Stomach smooth muscle (tissue), 2 donors: ENCODE measurements at regions not wholly inside any gene's neighbourhood (a gene's known extent, or its start where the extent isn't known, plus 50 kb on each side); places are given as distances from the start of the nearest gene placed in this dataset.

Experiments
- H3K27ac ChIP-seq: one replicate; pipeline ENCODE4 v1.7.0; 2013; ENCODE audit warnings: mild to moderate bottlenecking, low read length, inconsistent platforms
- H3K27me3 ChIP-seq, 2 donors: one replicate each; pipeline ENCODE4 v1.7.0; 2013; ENCODE audit warnings: low read length in 2 of 2; ENCODE audit not compliant: insufficient read depth in 2 of 2, control insufficient read depth in 1 of 2
- H3K36me3 ChIP-seq, 2 donors: one replicate each; pipeline ENCODE4 v1.7.0; 2013; ENCODE audit warnings: low read length in 2 of 2; ENCODE audit not compliant: control insufficient read depth in 2 of 2, insufficient read depth in 2 of 2
- H3K4me1 ChIP-seq: one replicate; pipeline ENCODE4 v1.7.0; 2013; ENCODE audit warnings: low read length; ENCODE audit not compliant: control insufficient read depth, insufficient read depth
- H3K4me3 ChIP-seq, 2 donors: one replicate each; pipeline ENCODE4 v1.7.0; 2013; ENCODE audit warnings: low read length in 2 of 2
- H3K9ac ChIP-seq, 2 donors: one replicate each; pipeline ENCODE4 v1.7.0; 2013; ENCODE audit warnings: low read length in 2 of 2, mild to moderate bottlenecking in 1 of 2
- H3K9me3 ChIP-seq, 2 donors: one replicate each; pipeline ENCODE4 v1.7.0; 2013; ENCODE audit warnings: low read length in 2 of 2; ENCODE audit not compliant: control insufficient read depth in 2 of 2
- donor health status: healthy.
- donor health status: Pancreatic carcinoma.

DNA sequence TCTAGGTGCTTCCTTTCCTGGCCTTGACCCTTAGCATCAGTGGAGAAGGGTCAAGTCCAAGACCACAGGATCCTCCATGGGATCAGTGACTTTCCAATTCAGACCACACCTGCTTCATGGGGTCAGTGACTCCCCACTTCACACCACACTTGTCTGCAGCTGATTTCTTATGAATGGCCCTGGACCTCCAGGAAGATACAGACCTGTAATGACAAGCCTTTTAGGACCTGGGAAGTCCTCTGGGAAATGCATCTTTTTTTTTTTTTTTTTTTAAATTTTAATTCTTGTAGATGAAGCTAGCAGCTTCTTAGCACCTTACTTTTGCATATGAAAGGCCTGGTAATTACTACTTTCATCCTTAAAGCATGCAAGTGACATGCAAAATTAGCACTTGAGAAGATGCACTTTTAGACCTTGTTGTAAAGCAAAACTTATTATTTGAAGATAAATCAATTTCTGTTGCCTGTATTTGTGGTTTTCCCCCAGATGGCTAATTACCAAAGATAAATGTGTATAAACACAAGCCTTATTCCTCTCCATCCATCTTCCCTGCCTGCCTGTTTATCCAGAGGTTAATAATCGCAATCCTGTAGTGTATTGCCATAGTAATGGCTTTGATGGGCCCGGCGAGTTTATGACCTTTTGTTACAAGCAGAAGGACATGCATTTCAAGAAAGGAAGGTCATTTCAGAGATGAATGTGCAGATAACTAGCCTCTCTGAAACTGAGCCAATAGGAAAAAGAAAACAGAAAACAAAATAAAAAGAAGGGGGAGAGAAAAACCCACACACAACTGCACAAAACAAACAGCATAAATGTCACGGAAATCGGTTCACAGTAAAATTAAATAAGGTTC lies 1018.7 kb downstream of the TYW1 start:
- H3K4me1 ChIP-seq, result no peaks in the 10 kb centered on the region
- no peak overlapping the region for H3K4me3 ChIP-seq
- peaks cover 0 to 3% of the 10 kb centered on the region in 2 donors for H3K9me3 ChIP-seq
- H3K9ac ChIP-seq, result no peak overlapping the region
- no peaks in the 10 kb centered on the region for H3K36me3 ChIP-seq
- no peak overlapping the region for H3K27ac ChIP-seq
- peaks cover 0 to 2% of the 10 kb centered on the region in 2 donors for H3K27me3 ChIP-seq

GRCh38 chr7:68015978-68016532 lies 1019.4 kb downstream of the TYW1 start:
- no peaks in the 10 kb centered on the region for H3K4me1 ChIP-seq
- H3K9me3 ChIP-seq, result peaks cover 0 to 3% of the 10 kb centered on the region in 2 donors
- H3K36me3 ChIP-seq, result no peaks in the 10 kb centered on the region
- H3K4me3 ChIP-seq, result no peak overlapping the region
- peaks cover 0 to 2% of the 10 kb centered on the region in 2 donors for H3K27me3 ChIP-seq
- no peak overlapping the region for H3K27ac ChIP-seq
- no peak overlapping the region for H3K9ac ChIP-seq

- H3K36me3 ChIP-seq, result no peaks in the 10 kb centered on the region
- H3K4me3 ChIP-seq, result no peak overlapping the region
- no peaks in the 10 kb centered on the region for H3K9me3 ChIP-seq
- H3K27me3 ChIP-seq, result no peaks in the 10 kb centered on the region
- no peak overlapping the region for H3K9ac ChIP-seq
- no peaks in the 10 kb centered on the region for H3K4me1 ChIP-seq
- no peak overlapping the region for H3K27ac ChIP-seq
These were observed 1023.5 kb downstream of the TYW1 start for GRCh38 chr7:68020102-68020501.

DNA sequence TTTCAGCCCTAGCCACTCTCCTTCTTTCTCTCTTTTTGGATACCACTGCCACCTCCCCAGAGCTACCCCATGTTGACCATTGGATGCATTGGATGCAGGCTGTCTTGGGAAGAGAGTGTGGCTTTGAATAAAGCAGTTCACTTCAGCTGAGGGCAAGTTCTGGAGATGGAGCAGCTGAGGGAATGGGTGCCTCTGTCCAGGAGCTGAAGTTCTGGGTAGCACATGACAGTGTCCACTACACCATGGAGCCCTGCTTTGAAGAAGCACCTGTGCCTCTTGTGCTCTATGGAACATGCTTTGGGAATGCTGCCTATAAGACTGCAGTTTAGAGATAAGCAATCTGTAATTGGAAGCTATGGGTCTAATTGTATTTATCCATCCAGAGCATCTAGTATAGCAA lies 1028.7 kb downstream of the TYW1 start:
- Histone ChIP-seq H3K27me3 (no peaks in the 10 kb centered on the region), H3K4me1 (no peaks in the 10 kb centered on the region), H3K9me3 (no peaks in the 10 kb centered on the region), H3K27ac (no peak overlapping the region), H3K9ac (no peak overlapping the region), H3K36me3 (no peaks in the 10 kb centered on the region), H3K4me3 (no peak overlapping the region)

GRCh38 chr7:68030530-68030929 lies 1033.9 kb downstream of the TYW1 start:
- Histone ChIP-seq H3K4me3 (no peak overlapping the region), H3K9ac (no peak overlapping the region), H3K9me3 (no peaks in the 10 kb centered on the region)

GRCh38 chr7:68031180-68031943 lies 1034.7 kb downstream of the TYW1 start:
- no peak overlapping the region for H3K4me3 ChIP-seq
- no peaks in the 10 kb centered on the region for H3K36me3 ChIP-seq
- no peaks in the 10 kb centered on the region for H3K9me3 ChIP-seq
- no peak overlapping the region for H3K27ac ChIP-seq
- H3K9ac ChIP-seq, result no peak overlapping the region
- H3K4me1 ChIP-seq, result no peaks in the 10 kb centered on the region
- no peaks in the 10 kb centered on the region for H3K27me3 ChIP-seq

More at GRCh38 chr7:68030530-68030929, 1033.9 kb downstream of the TYW1 start:
- H3K27ac ChIP-seq, result no peak overlapping the region
- no peaks in the 10 kb centered on the region for H3K4me1 ChIP-seq
- no peaks in the 10 kb centered on the region for H3K27me3 ChIP-seq
- H3K36me3 ChIP-seq, result no peaks in the 10 kb centered on the region

GRCh38 chr7:68038621-68039314 lies 1042.1 kb downstream of the TYW1 start:
- Histone ChIP-seq H3K27me3 (no peaks in the 10 kb centered on the region), H3K4me1 (no peaks in the 10 kb centered on the region), H3K27ac (no peak overlapping the region)

GRCh38 chr7:68041554-68041953 lies 1044.9 kb downstream of the TYW1 start:
- Histone ChIP-seq H3K9ac (no peak overlapping the region), H3K36me3 (no peaks in the 10 kb centered on the region), H3K4me1 (no peaks in the 10 kb centered on the region)

More at GRCh38 chr7:68038621-68039314, 1042.1 kb downstream of the TYW1 start:
- H3K9me3 ChIP-seq, result no peaks in the 10 kb centered on the region
- H3K4me3 ChIP-seq, result no peak overlapping the region
- no peak overlapping the region for H3K9ac ChIP-seq
- no peaks in the 10 kb centered on the region for H3K36me3 ChIP-seq

GRCh38 chr7:68043546-68043945 lies 1046.9 kb downstream of the TYW1 start:
- no peaks in the 10 kb centered on the region for H3K9me3 ChIP-seq
- no peaks in the 10 kb centered on the region for H3K36me3 ChIP-seq
- no peaks in the 10 kb centered on the region for H3K27me3 ChIP-seq
- no peak overlapping the region for H3K9ac ChIP-seq
- H3K4me3 ChIP-seq, result no peak overlapping the region
- no peaks in the 10 kb centered on the region for H3K4me1 ChIP-seq
- H3K27ac ChIP-seq, result no peak overlapping the region

More at GRCh38 chr7:68041554-68041953, 1044.9 kb downstream of the TYW1 start:
- no peaks in the 10 kb centered on the region for H3K27me3 ChIP-seq
- no peaks in the 10 kb centered on the region for H3K9me3 ChIP-seq
- no peak overlapping the region for H3K4me3 ChIP-seq
- no peak overlapping the region for H3K27ac ChIP-seq

- H3K27ac ChIP-seq, result no peak overlapping the region
- H3K9me3 ChIP-seq, result no peaks in the 10 kb centered on the region
- H3K4me3 ChIP-seq, result no peak overlapping the region
These were observed 1054.0 kb downstream of the TYW1 start for GRCh38 chr7:68050627-68051026.

More at GRCh38 chr7:68050627-68051026, 1054.0 kb downstream of the TYW1 start:
- no peak overlapping the region for H3K9ac ChIP-seq
- H3K36me3 ChIP-seq, result no peaks in the 10 kb centered on the region
- no peaks in the 10 kb centered on the region for H3K27me3 ChIP-seq
- H3K4me1 ChIP-seq, result no peaks in the 10 kb centered on the region
